GM18861 (cell line): ENCODE measurements at regions not wholly inside any gene's neighbourhood (a gene's known extent, or its start where the extent isn't known, plus 50 kb on each side); places are given as distances from the start of the nearest gene placed in this dataset.

Experiments
- ATAC-seq: cut with Tn5 transposase; IDR thresholded peaks from one replicate; pipeline ENCODE4 v1.9.1; 2021; ENCODE audit not compliant: unreplicated experiment

GRCh38 chr6:50102676-50103075, 52.9 kb upstream of the DEFB112 start:
- no peak for ATAC-seq

- no peak for ATAC-seq
Observed at GRCh38 chr6:50110587-50110986, 60.9 kb upstream of the DEFB112 start.

GRCh38 chr6:50112981-50113857, 63.5 kb upstream of the DEFB112 start:
- no peak for ATAC-seq

- no peak for ATAC-seq
Observed at GRCh38 chr6:50116390-50116789, 66.7 kb upstream of the DEFB112 start.

GRCh38 chr6:50116797-50117542, 67.2 kb upstream of the DEFB112 start:
- no peak for ATAC-seq

GRCh38 chr6:50120300-50120699, 70.6 kb upstream of the DEFB112 start:
- ATAC-seq: no peak

- no peak for ATAC-seq
Observed at GRCh38 chr6:50123688-50124087, 74.0 kb upstream of the DEFB112 start.

- ATAC-seq: no peak
Observed at GRCh38 chr6:50124572-50124971, 74.8 kb upstream of the DEFB112 start.

- ATAC-seq: peak; percentile 52
Observed at GRCh38 chr6:50128420-50129005, 78.8 kb upstream of the DEFB112 start.

GRCh38 chr6:50135968-50136367, 86.2 kb upstream of the DEFB112 start:
- no peak for ATAC-seq

- ATAC-seq: no peak
Observed at GRCh38 chr6:50141100-50141499, 91.4 kb upstream of the DEFB112 start.

- ATAC-seq: no peak
Observed at GRCh38 chr6:50143011-50143719, 93.4 kb upstream of the DEFB112 start.

- no peak for ATAC-seq
Observed at GRCh38 chr6:50145125-50145524, 95.4 kb upstream of the DEFB112 start.

GRCh38 chr6:50147371-50147770, 97.6 kb upstream of the DEFB112 start:
- no peak for ATAC-seq

GRCh38 chr6:50180646-50181045, 130.9 kb upstream of the DEFB112 start:
- ATAC-seq: no peak

- ATAC-seq: no peak
Observed at GRCh38 chr6:50185006-50185405, 135.3 kb upstream of the DEFB112 start.

- ATAC-seq: no peak
Observed at GRCh38 chr6:50187351-50187921, 137.7 kb upstream of the DEFB112 start.

GRCh38 chr6:50198245-50198644, 148.5 kb upstream of the DEFB112 start:
- ATAC-seq: no peak

GRCh38 chr6:50202766-50203165, 153.0 kb upstream of the DEFB112 start:
- ATAC-seq: no peak

- ATAC-seq: no peak
Observed at GRCh38 chr6:50211582-50211981, 161.9 kb upstream of the DEFB112 start.

GRCh38 chr6:50213146-50213545, 163.4 kb upstream of the DEFB112 start:
- no peak for ATAC-seq
